Activated T-cell treated with anti-CD3 and anti-CD28 coated beads, Interleukin-2, amount 50 U/mL, for 48 hours (primary cell): ENCODE measurements at regions not wholly inside any gene's neighbourhood (a gene's known extent, or its start where the extent isn't known, plus 50 kb on each side); places are given as distances from the start of the nearest gene placed in this dataset.
"Not testable (repeated sequence)": the region's sequence is repeated elsewhere in the genome, so short reads cannot be mapped to it uniquely, and the experiment has no call there.

Experiments used
- DNase-seq, 2 experiments: peaks; one replicate each; pipeline ENCODE4 v3.0.0-alpha.2; 2020

GRCh38 chr12:79990509-79991338, 55.8 kb upstream of the PPP1R12A start:
- not testable (repeated sequence) for DNase-seq

DNA sequence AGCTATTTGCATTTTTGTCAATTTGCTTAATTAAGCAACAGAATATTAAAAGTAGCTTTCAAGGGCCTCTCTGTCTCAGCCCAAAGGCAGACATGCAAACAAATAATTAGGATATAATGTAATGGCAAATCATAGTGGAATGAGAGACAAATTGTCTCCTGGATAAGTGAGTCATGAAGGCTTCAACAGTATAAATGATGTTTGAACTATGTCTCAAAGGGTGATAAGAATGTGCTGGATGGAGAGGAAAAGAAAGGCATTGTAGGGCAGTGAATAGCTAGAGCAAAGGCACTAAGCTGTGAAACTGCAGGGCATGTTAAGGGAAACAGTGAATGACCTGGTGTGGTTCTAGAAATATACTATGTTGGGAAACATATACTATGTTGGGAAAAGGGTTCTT, 53.5 kb upstream of the PPP1R12A start:
- no peak for DNase-seq

DNA sequence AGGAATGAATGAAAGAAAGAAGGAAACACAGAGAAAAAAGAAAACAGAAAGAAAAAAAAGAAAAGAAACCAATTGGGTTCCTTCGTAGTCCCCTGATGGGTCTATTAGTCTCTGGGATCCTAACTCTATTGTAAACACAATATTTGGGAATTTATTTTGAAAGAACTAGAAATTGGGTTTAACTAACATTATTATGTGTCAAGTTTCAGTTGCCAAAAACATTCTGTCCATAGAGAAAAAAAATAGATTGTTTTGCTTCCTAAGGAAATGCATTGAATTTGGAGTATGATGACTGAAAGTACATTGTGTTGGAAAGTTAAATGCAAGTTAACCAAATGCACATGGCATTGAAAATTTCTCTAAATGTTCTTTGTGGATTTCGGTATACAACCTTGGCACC, 52.8 kb upstream of the PPP1R12A start:
- no peak for DNase-seq
